ENCODE measurements at regions not wholly inside any gene's neighbourhood (a gene's known extent, or its start where the extent isn't known, plus 50 kb on each side); places are given as distances from the start of the nearest gene placed in this dataset.

DNA sequence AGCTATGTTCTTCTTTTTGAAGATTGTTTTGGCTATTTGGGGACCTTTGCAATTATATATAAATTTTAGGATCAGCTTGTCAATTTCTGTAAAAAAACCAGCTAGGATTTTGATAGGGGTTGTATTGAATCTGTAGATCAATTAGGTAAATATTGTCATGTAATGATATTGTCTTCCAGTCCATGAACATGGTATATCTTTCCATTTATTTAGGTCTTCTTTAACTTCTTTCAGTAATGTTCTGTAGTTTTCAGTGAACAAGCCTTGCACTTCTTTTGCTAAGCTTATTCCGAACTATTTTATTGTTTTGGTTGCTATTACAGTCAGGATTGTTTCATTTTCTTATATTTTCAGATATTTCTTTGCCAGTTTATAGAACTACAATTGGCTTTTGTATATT lies 175.8 kb upstream of the RARB start:
- no peak overlapping the region for H3K27ac ChIP-seq
- H3K4me2 ChIP-seq, result no peak overlapping the region
- H3K9me3 ChIP-seq, result peaks cover 23% of the 10 kb centered on the region; the same call in 2 of the 3 replicates
- ATAC-seq (no peak), FAIRE-seq (no peak), DNase-seq (ENCODE audit: low read depth in 1 of 2, low spot score in 1 of 2) (no peak)
- ChIA-PET POLR2A (no interaction called here), CTCF (no interaction called here)
- 0% methylated on average over 1 of the region's 1 CpG for WGBS (ENCODE audit: missing lambda C conversion rate)
- no peak overlapping the region for H3K4me3 ChIP-seq
- no peaks in the 10 kb centered on the region for H3K4me1 ChIP-seq
- no peak for TF ChIP-seq KDM1A (IDR thresholded peaks at IDR 0.05; ENCODE audit: low read depth)
- TF ChIP-seq FOXS1 (CRISPR knock-in tag; IDR thresholded peaks at IDR 0.05), result no peak
- TF ChIP-seq HOXB5 (CRISPR knock-in tag; IDR thresholded peaks at IDR 0.05), result no peak

DNA sequence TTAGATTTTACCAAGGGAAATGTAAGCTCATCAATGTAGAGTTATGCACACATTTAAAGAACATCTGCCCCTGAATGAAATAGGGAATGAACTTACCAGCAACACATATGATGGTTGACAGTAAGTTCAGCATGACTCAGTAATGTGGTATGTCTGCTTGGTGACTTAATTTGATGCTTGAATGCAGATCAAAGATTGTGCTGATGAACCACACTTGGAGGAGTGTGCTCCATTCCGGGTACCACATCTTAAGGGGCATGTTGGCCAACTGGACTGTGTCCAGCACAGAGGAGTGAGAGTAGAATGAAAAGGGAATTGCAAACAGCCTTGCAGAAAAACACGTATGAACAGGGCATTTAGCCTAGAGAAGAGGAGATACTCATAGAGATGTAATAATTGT lies 171.0 kb upstream of the RARB start:
- H3K9me3 ChIP-seq, result peaks cover 12% of the 10 kb centered on the region; the same call in 1 of the 3 replicates
- WGBS (ENCODE audit: missing lambda C conversion rate), result 15% methylated on average over 2 of the region's 2 CpGs
- ChIA-PET POLR2A (no interaction called here), CTCF (no interaction called here)
- H3K4me3 ChIP-seq, result no peak overlapping the region
- no peak for ATAC-seq
- no peak for FAIRE-seq
- no peak overlapping the region for H3K4me2 ChIP-seq
- H3K4me1 ChIP-seq, result no peaks in the 10 kb centered on the region
- DNase-seq (ENCODE audit: low read depth in 1 of 2, low spot score in 1 of 2), result no peak
- TF ChIP-seq TFCP2L1 (CRISPR knock-in tag; IDR thresholded peaks at IDR 0.05), result no peak
- no peak for TF ChIP-seq RARB (CRISPR knock-in tag; IDR thresholded peaks at IDR 0.05)
- TF ChIP-seq, protein P1, sequence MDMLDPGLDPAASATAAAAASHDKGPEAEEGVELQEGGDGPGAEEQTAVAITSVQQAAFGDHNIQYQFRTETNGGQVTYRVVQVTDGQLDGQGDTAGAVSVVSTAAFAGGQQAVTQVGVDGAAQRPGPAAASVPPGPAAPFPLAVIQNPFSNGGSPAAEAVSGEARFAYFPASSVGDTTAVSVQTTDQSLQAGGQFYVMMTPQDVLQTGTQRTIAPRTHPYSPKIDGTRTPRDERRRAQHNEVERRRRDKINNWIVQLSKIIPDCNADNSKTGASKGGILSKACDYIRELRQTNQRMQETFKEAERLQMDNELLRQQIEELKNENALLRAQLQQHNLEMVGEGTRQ (IDR thresholded peaks at IDR 0.05), result no peak
- no peak for TF ChIP-seq NR3C1 (IDR thresholded peaks at IDR 0.05)
- H3K27ac ChIP-seq, result no peak overlapping the region

DNA sequence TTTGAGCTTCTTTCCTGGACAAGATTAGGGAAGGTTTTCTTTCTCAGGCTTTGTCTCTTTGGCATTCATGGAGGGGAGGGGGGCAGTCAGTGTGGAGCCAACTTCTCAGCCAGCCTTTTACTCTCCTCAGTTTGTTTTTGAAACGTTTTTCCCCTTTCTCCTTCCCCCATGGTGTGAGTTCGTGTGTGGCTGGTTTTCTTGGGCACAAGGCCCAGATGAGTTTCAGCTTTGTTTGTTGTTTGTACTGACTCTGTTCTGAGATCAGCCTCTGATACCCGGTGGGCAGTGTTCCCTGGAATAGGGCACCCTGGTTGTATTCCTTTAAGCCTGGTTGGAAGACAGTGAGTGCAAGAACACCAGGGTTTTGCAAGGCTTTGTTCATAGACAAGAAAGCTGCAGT lies 168.2 kb upstream of the RARB start:
- ATAC-seq, result no peak
- 0% methylated on average over 3 of the region's 3 CpGs for WGBS (ENCODE audit: missing lambda C conversion rate)
- ChIA-PET CTCF (interaction anchor here (0.6 to 1.2 kb wide), 2 partner anchors 11 to 325 kb away, joined by 3 read pairs; no protein-coding TSS in a partner anchor), POLR2A (no interaction called here)
- Histone ChIP-seq H3K27ac (no peak overlapping the region), H3K4me1 (no peaks in the 10 kb centered on the region), H3K9me3 (no peaks in the 10 kb centered on the region), H3K4me3 (no peak overlapping the region), H3K4me2 (no peak overlapping the region)
- TF ChIP-seq, protein P2, sequence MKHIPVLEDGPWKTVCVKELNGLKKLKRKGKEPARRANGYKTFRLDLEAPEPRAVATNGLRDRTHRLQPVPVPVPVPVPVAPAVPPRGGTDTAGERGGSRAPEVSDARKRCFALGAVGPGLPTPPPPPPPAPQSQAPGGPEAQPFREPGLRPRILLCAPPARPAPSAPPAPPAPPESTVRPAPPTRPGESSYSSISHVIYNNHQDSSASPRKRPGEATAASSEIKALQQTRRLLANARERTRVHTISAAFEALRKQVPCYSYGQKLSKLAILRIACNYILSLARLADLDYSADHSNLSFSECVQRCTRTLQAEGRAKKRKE (CRISPR knock-in tag; IDR thresholded peaks at IDR 0.05; ENCODE audit: low read depth), result no peak
- TF ChIP-seq CEBPB (IDR thresholded peaks at IDR 0.05), result no peak
- TF ChIP-seq RCOR1 (IDR thresholded peaks at IDR 0.05; ENCODE audit: low read depth, low read length), result no peak
- no peak for TF ChIP-seq JUNB (IDR thresholded peaks at IDR 0.05)
- TF ChIP-seq, protein P1 (IDR thresholded peaks at IDR 0.05), result no peak
- no peak for TF ChIP-seq TP53 (CRISPR knock-in tag; IDR thresholded peaks at IDR 0.05)
- TF ChIP-seq ZC3H11A (IDR thresholded peaks at IDR 0.05), result no peak
- no peak for TF ChIP-seq TFCP2L1 (CRISPR knock-in tag; IDR thresholded peaks at IDR 0.05)
- no peak for TF ChIP-seq CHD2 (IDR thresholded peaks at IDR 0.05; ENCODE audit: low read length, partially characterized antibody)
- no peak for TF ChIP-seq ESRRA (IDR thresholded peaks at IDR 0.05; ENCODE audit: borderline replicate concordance, low read length)
- TF ChIP-seq HOXB13 (CRISPR knock-in tag; IDR thresholded peaks at IDR 0.05; ENCODE audit: low read depth), result no peak
- TF ChIP-seq EHMT2 (IDR thresholded peaks at IDR 0.05; ENCODE audit: low read depth), result no peak
- no peak for TF ChIP-seq FOXS1 (CRISPR knock-in tag; IDR thresholded peaks at IDR 0.05)
- TF ChIP-seq MYC (IDR thresholded peaks at IDR 0.05; ENCODE audit: borderline replicate concordance, low read length), result no peak
- no peak for TF ChIP-seq RAD21 (conservative IDR thresholded peaks at IDR 0.05 in 1 of 2, IDR thresholded peaks at IDR 0.05 in 1 of 2)
- TF ChIP-seq, protein P3, sequence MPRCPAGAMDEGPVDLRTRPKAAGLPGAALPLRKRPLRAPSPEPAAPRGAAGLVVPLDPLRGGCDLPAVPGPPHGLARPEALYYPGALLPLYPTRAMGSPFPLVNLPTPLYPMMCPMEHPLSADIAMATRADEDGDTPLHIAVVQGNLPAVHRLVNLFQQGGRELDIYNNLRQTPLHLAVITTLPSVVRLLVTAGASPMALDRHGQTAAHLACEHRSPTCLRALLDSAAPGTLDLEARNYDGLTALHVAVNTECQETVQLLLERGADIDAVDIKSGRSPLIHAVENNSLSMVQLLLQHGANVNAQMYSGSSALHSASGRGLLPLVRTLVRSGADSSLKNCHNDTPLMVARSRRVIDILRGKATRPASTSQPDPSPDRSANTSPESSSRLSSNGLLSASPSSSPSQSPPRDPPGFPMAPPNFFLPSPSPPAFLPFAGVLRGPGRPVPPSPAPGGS (IDR thresholded peaks at IDR 0.05), result no peak
- no peak for TF ChIP-seq FOSL2 (IDR thresholded peaks at IDR 0.05)
- TF ChIP-seq FOSL2 (CRISPR knock-in tag; IDR thresholded peaks at IDR 0.05), result no peak
- TF ChIP-seq, protein P4, sequence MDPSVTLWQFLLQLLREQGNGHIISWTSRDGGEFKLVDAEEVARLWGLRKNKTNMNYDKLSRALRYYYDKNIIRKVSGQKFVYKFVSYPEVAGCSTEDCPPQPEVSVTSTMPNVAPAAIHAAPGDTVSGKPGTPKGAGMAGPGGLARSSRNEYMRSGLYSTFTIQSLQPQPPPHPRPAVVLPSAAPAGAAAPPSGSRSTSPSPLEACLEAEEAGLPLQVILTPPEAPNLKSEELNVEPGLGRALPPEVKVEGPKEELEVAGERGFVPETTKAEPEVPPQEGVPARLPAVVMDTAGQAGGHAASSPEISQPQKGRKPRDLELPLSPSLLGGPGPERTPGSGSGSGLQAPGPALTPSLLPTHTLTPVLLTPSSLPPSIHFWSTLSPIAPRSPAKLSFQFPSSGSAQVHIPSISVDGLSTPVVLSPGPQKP (IDR thresholded peaks at IDR 0.05; ENCODE audit: low read depth, low read length), result no peak
- no peak for TF ChIP-seq SMC3 (IDR thresholded peaks at IDR 0.05)
- no peak for TF ChIP-seq POLR2AphosphoS2 (conservative IDR thresholded peaks at IDR 0.05; ENCODE audit: low read length)
- DNase-seq (ENCODE audit: low read depth in 1 of 2, low spot score in 1 of 2), result no peak
- no peak for FAIRE-seq
